ENCODE measurements at regions not wholly inside any gene's neighbourhood (a gene's known extent, or its start where the extent isn't known, plus 50 kb on each side); places are given as distances from the start of the nearest gene placed in this dataset.

DNA sequence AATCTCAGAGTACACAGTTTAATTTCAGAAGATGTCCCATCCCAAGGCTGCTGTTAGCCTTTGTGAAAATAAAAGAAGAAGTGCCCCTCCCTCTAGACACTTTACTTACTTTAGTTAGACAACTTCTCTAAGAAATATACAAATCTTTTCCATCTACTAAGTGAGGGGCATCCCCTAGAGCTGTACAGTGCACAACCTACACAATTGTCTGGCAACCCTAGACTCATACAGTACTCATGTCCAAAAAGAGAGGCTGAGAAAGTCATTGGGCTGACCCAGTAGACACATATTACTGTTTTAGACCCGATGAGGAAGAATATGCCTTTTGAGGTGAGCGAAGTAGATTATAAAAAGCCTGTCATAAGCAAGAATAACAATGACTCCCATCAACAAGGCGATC lies 297.6 kb downstream of the IDS start (continued):
- TF ChIP-seq, protein P1, sequence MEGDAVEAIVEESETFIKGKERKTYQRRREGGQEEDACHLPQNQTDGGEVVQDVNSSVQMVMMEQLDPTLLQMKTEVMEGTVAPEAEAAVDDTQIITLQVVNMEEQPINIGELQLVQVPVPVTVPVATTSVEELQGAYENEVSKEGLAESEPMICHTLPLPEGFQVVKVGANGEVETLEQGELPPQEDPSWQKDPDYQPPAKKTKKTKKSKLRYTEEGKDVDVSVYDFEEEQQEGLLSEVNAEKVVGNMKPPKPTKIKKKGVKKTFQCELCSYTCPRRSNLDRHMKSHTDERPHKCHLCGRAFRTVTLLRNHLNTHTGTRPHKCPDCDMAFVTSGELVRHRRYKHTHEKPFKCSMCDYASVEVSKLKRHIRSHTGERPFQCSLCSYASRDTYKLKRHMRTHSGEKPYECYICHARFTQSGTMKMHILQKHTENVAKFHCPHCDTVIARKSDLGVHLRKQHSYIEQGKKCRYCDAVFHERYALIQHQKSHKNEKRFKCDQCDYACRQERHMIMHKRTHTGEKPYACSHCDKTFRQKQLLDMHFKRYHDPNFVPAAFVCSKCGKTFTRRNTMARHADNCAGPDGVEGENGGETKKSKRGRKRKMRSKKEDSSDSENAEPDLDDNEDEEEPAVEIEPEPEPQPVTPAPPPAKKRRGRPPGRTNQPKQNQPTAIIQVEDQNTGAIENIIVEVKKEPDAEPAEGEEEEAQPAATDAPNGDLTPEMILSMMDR (IDR thresholded peaks at IDR 0.05 in 2 of 3, conservative IDR thresholded peaks at IDR 0.05 in 1 of 3; ENCODE audit: control insufficient read depth in 2 of 3, extremely low read depth in 1 of 3, insufficient read depth in 1 of 3, low read depth in 3 of 3, low read length in 3 of 3) = no peak

DNA sequence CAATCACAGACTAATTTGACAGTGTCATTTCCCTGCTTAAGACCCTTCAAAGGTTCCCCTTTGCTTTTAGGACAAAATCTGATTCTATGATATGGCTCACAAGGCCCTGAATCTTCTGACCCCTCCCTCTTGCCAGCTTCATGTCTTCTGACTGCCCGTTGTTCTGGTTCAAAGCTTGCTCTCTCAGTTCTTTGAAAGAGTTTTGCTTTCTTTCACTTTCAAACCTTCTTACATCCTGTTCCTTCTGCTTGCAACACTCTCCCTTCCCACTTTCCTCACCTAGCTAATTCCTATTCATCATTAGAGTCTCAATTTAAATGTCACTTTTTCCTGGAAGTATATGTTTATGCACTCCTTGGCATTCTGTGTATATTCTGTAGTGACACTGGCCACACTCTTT lies 299.2 kb downstream of the IDS start:
- in situ Hi-C loops (cut with MboI) (no loop called here), intact Hi-C loops (cut with micrococcal nuclease; ENCODE audit: unreplicated experiment) (loop anchor here (10.0 kb wide), 2 partner anchors 591 to 679 kb away; partner anchors contain the start of gene MAGEA8)
- no peaks in the 10 kb centered on the region for H4K20me1 ChIP-seq (ENCODE audit: control insufficient read depth, insufficient read depth)
- FAIRE-seq (no peak), DNase-seq (ENCODE audit: low read depth, low spot score) (no peak), ATAC-seq (peak; percentile 59)
- no peaks in the 10 kb centered on the region for H3K36me3 ChIP-seq (ENCODE audit: control insufficient read depth in 2 of 2, insufficient read depth in 2 of 2, low read length in 1 of 2)
- peak overlapping the region; percentile 20; the same call in 1 of the 2 replicates for H3K4me2 ChIP-seq (ENCODE audit: control insufficient read depth, insufficient read depth)
- TF ChIP-seq NRF1 (conservative IDR thresholded peaks at IDR 0.05; ENCODE audit: low read depth, low read length) = no peak
- no peak for TF ChIP-seq RCOR1 (conservative IDR thresholded peaks at IDR 0.05; ENCODE audit: low read depth, low read length)
- TF ChIP-seq, protein P2, sequence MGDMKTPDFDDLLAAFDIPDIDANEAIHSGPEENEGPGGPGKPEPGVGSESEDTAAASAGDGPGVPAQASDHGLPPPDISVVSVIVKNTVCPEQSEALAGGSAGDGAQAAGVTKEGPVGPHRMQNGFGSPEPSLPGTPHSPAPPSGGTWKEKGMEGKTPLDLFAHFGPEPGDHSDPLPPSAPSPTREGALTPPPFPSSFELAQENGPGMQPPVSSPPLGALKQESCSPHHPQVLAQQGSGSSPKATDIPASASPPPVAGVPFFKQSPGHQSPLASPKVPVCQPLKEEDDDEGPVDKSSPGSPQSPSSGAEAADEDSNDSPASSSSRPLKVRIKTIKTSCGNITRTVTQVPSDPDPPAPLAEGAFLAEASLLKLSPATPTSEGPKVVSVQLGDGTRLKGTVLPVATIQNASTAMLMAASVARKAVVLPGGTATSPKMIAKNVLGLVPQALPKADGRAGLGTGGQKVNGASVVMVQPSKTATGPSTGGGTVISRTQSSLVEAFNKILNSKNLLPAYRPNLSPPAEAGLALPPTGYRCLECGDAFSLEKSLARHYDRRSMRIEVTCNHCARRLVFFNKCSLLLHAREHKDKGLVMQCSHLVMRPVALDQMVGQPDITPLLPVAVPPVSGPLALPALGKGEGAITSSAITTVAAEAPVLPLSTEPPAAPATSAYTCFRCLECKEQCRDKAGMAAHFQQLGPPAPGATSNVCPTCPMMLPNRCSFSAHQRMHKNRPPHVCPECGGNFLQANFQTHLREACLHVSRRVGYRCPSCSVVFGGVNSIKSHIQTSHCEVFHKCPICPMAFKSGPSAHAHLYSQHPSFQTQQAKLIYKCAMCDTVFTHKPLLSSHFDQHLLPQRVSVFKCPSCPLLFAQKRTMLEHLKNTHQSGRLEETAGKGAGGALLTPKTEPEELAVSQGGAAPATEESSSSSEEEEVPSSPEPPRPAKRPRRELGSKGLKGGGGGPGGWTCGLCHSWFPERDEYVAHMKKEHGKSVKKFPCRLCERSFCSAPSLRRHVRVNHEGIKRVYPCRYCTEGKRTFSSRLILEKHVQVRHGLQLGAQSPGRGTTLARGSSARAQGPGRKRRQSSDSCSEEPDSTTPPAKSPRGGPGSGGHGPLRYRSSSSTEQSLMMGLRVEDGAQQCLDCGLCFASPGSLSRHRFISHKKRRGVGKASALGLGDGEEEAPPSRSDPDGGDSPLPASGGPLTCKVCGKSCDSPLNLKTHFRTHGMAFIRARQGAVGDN (IDR thresholded peaks at IDR 0.05) = peak; percentile 72; the same call in 1 of the 2 replicates
- TF ChIP-seq, protein P3, sequence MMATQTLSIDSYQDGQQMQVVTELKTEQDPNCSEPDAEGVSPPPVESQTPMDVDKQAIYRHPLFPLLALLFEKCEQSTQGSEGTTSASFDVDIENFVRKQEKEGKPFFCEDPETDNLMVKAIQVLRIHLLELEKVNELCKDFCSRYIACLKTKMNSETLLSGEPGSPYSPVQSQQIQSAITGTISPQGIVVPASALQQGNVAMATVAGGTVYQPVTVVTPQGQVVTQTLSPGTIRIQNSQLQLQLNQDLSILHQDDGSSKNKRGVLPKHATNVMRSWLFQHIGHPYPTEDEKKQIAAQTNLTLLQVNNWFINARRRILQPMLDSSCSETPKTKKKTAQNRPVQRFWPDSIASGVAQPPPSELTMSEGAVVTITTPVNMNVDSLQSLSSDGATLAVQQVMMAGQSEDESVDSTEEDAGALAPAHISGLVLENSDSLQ (IDR thresholded peaks at IDR 0.05) = 0 out of 2 replicates have a peak, but pooled peaks have one; percentile 9
- TF ChIP-seq IKZF2 (IDR thresholded peaks at IDR 0.05) = peak; percentile 36 to 51; a peak in 2 of 4 replicates
- 0 out of 2 replicates have a peak, but pooled peaks have one; percentile 23 for TF ChIP-seq NR2F1 (conservative IDR thresholded peaks at IDR 0.05)
- H3K4me1 ChIP-seq (ENCODE audit: control insufficient read depth, insufficient read depth, low read length) = no peaks in the 10 kb centered on the region
- ChIA-PET POLR2A (interaction anchor here (1.0 to 1.8 kb wide), 6 partner anchors 18 to 81 kb away, joined by 3 to 8 read pairs (median 4); no protein-coding TSS in a partner anchor), SMC1A (ENCODE audit: uncharacterized antibody, unreplicated experiment) (interaction anchor here (0.8 to 8.0 kb wide), 25 partner anchors 8 to 733 kb away, joined by 3 to 77 read pairs (median 5); partner anchors contain the start of gene EOLA2), CTCF (interaction anchor here (0.8 to 2.5 kb wide), 8 partner anchors 14 to 185 kb away, joined by 3 to 17 read pairs (median 4); no protein-coding TSS in a partner anchor), RAD21 (ENCODE audit: unreplicated experiment) (interaction anchor here (0.9 to 6.7 kb wide), 15 partner anchors 13 to 290 kb away, joined by 3 to 47 read pairs (median 5); no protein-coding TSS in a partner anchor)
- no peaks in the 10 kb centered on the region for H3K9me3 ChIP-seq (replicated peaks; ENCODE audit: control insufficient read depth, insufficient read depth, low read length)
- no peak overlapping the region for H3K9ac ChIP-seq (ENCODE audit: control insufficient read depth, insufficient read depth, low read length)
- 33% methylated on average over 1 of the region's 1 CpG for WGBS (ENCODE audit: insufficient coverage, insufficient replicate concordance, low lambda C conversion rate, missing lambda C conversion rate)
- H3K27me3 ChIP-seq (replicated peaks in 1 of 2; ENCODE audit: control insufficient read depth in 2 of 2, insufficient read depth in 2 of 2, low read length in 1 of 2) = no peaks in the 10 kb centered on the region
- H3K79me2 ChIP-seq (ENCODE audit: control insufficient read depth, insufficient read depth, low read length) = peaks cover 6% of the 10 kb centered on the region; the same call in 1 of the 2 replicates
- peak overlapping the region; percentile 6; the same call in 1 of the 2 replicates for H2AFZ ChIP-seq (ENCODE audit: control insufficient read depth, low read depth, low read length)
- H3K27ac ChIP-seq (ENCODE audit: control insufficient read depth, insufficient read depth) = peak overlapping the region; percentile 49; the same call in 1 of the 2 replicates
- no TSS peak for BruUV-seq (replicated peaks)
- H3K4me3 ChIP-seq = no peak overlapping the region

Data from GM12878 (cell line).